ENCODE measurements at regions not wholly inside any gene's neighbourhood (a gene's known extent, or its start where the extent isn't known, plus 50 kb on each side); places are given as distances from the start of the nearest gene placed in this dataset.

GRCh38 chr6:42511803-42512422 is 51.9 kb upstream of the UBR2 start:
- TF ChIP-seq, protein P1, sequence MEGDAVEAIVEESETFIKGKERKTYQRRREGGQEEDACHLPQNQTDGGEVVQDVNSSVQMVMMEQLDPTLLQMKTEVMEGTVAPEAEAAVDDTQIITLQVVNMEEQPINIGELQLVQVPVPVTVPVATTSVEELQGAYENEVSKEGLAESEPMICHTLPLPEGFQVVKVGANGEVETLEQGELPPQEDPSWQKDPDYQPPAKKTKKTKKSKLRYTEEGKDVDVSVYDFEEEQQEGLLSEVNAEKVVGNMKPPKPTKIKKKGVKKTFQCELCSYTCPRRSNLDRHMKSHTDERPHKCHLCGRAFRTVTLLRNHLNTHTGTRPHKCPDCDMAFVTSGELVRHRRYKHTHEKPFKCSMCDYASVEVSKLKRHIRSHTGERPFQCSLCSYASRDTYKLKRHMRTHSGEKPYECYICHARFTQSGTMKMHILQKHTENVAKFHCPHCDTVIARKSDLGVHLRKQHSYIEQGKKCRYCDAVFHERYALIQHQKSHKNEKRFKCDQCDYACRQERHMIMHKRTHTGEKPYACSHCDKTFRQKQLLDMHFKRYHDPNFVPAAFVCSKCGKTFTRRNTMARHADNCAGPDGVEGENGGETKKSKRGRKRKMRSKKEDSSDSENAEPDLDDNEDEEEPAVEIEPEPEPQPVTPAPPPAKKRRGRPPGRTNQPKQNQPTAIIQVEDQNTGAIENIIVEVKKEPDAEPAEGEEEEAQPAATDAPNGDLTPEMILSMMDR (IDR thresholded peaks at IDR 0.05), result no peak
- TF ChIP-seq POLR2A (IDR thresholded peaks at IDR 0.05), result no peak
